DND-41 (cell line): ENCODE measurements at regions not wholly inside any gene's neighbourhood (a gene's known extent, or its start where the extent isn't known, plus 50 kb on each side); places are given as distances from the start of the nearest gene placed in this dataset.

ENCODE experiments used
- ATAC-seq: fragments of 200-7000 bp; cut with Tn5 transposase; 3 replicates; pipeline ENCODE4 v1.9.1; 2021; ENCODE audit warnings: low read depth; ENCODE audit not compliant: insufficient read depth
- DNase-seq: peaks from one replicate; pipeline ENCODE4 v3.0.0-alpha.2; 2020
- H2AFZ ChIP-seq: 2 replicates; pipeline ENCODE4 v1.6.0; 2012; ENCODE audit warnings: low read depth, low read length
- H3K27ac ChIP-seq: 2 replicates; pipeline ENCODE4 v1.5.1; 2012; ENCODE audit warnings: low read length, inconsistent platforms
- H3K27me3 ChIP-seq: fragments of 200-600 bp; sonication (generic); 2 replicates; pipeline ENCODE4 v1.6.0; 2012; ENCODE audit warnings: low read length, mild to moderate bottlenecking, inconsistent platforms; ENCODE audit not compliant: insufficient read depth, poor library complexity
- H3K36me3 ChIP-seq: 2 replicates; pipeline ENCODE4 v1.5.1; 2012; ENCODE audit warnings: low read length, inconsistent platforms; ENCODE audit not compliant: insufficient read depth
- H3K4me1 ChIP-seq: 2 replicates; pipeline ENCODE4 v1.5.1; 2012; ENCODE audit warnings: mild to moderate bottlenecking, low read length; ENCODE audit not compliant: insufficient read depth
- H3K4me2 ChIP-seq: 2 replicates; pipeline ENCODE4 v1.6.0; 2012; ENCODE audit warnings: mild to moderate bottlenecking, moderate library complexity, low read length, inconsistent platforms; ENCODE audit not compliant: insufficient read depth
- H3K4me3 ChIP-seq, 2 experiments: fragments of 200-600 bp in 1 of 2; shearing (Covaris generic) in 1 of 2; 2 replicates each; pipeline ENCODE4 v1.5.1; 2012 to 2016; ENCODE audit warnings: inconsistent platforms in 2 of 2, low read length in 2 of 2, mild to moderate bottlenecking in 2 of 2, low read depth in 1 of 2, moderate library complexity in 1 of 2
- H3K79me2 ChIP-seq: 2 replicates; pipeline ENCODE4 v1.6.0; 2012; ENCODE audit warnings: low read length, inconsistent platforms; ENCODE audit not compliant: insufficient read depth
- H3K9ac ChIP-seq: 2 replicates; pipeline ENCODE4 v1.6.0; 2012; ENCODE audit warnings: low read depth, mild to moderate bottlenecking, inconsistent platforms, low read length, moderate library complexity
- H3K9me3 ChIP-seq: 2 replicates; pipeline ENCODE4 v1.5.1; 2012; ENCODE audit warnings: low read length, moderate library complexity, mild to moderate bottlenecking, inconsistent platforms; ENCODE audit not compliant: insufficient read depth, severe bottlenecking
- H4K20me1 ChIP-seq: 2 replicates; pipeline ENCODE4 v1.6.0; 2012; ENCODE audit warnings: low read length; ENCODE audit not compliant: insufficient read depth
- EZH2 ChIP-seq: IDR thresholded peaks from 3 replicates; pipeline ENCODE4 v1.6.1; 2012; ENCODE audit warnings: borderline replicate concordance, low read depth, mild to moderate bottlenecking, moderate library complexity, low read length, inconsistent platforms; ENCODE audit not compliant: severe bottlenecking
- TF ChIP-seq, protein P1 (sequence below): IDR thresholded peaks from 2 replicates; pipeline ENCODE4 v1.5.1; 2012; ENCODE audit warnings: borderline replicate concordance, low read length, moderate library complexity, mild to moderate bottlenecking; ENCODE audit not compliant: poor library complexity, severe bottlenecking; ENCODE audit errors: extremely low read depth

DNA sequence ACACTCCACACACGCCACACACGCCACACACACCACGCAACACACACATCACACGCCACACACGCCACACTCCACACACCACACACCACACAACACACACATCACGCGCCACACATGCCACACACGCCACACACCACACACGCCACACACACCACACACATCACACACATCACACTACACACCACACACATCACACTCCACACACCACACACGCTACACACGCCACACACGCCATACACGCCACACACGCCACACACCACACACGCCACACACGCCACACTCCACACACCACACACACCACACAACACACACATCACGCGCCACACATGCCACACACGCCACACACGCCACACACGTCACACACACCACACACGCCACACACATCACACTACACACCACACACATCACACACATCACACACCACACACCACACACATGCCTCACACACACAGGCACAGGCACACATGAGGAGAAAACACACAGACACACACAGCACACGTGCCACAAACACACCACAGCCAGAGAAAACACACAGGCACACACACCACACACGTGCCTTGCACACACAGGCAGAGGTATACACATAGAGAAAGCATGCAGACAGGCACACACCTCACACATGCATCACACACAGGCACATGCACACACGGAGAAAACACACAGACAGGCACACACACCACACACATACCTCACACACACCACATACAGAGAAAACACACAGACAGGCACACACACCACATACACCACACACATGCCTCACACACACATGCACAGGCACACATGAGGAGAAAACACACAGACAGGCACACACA, 241.5 kb upstream of the MYT1L start:
- no peak for TF ChIP-seq EZH2
- TF ChIP-seq, protein P1, sequence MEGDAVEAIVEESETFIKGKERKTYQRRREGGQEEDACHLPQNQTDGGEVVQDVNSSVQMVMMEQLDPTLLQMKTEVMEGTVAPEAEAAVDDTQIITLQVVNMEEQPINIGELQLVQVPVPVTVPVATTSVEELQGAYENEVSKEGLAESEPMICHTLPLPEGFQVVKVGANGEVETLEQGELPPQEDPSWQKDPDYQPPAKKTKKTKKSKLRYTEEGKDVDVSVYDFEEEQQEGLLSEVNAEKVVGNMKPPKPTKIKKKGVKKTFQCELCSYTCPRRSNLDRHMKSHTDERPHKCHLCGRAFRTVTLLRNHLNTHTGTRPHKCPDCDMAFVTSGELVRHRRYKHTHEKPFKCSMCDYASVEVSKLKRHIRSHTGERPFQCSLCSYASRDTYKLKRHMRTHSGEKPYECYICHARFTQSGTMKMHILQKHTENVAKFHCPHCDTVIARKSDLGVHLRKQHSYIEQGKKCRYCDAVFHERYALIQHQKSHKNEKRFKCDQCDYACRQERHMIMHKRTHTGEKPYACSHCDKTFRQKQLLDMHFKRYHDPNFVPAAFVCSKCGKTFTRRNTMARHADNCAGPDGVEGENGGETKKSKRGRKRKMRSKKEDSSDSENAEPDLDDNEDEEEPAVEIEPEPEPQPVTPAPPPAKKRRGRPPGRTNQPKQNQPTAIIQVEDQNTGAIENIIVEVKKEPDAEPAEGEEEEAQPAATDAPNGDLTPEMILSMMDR, result no peak
- DNase-seq, result no peak
- Histone ChIP-seq H4K20me1 (no peaks in the 10 kb centered on the region), H3K9ac (no peak overlapping the region), H3K4me3 (no peak overlapping the region), H3K9me3 (peaks cover 16% of the 10 kb centered on the region), H3K79me2 (no peaks in the 10 kb centered on the region), H3K27ac (no peak overlapping the region), H3K36me3 (no peaks in the 10 kb centered on the region), H3K4me2 (no peak overlapping the region), H3K4me1 (no peaks in the 10 kb centered on the region), H3K27me3 (no peaks in the 10 kb centered on the region), H2AFZ (no peak overlapping the region)
- ATAC-seq, result no peak

DNA sequence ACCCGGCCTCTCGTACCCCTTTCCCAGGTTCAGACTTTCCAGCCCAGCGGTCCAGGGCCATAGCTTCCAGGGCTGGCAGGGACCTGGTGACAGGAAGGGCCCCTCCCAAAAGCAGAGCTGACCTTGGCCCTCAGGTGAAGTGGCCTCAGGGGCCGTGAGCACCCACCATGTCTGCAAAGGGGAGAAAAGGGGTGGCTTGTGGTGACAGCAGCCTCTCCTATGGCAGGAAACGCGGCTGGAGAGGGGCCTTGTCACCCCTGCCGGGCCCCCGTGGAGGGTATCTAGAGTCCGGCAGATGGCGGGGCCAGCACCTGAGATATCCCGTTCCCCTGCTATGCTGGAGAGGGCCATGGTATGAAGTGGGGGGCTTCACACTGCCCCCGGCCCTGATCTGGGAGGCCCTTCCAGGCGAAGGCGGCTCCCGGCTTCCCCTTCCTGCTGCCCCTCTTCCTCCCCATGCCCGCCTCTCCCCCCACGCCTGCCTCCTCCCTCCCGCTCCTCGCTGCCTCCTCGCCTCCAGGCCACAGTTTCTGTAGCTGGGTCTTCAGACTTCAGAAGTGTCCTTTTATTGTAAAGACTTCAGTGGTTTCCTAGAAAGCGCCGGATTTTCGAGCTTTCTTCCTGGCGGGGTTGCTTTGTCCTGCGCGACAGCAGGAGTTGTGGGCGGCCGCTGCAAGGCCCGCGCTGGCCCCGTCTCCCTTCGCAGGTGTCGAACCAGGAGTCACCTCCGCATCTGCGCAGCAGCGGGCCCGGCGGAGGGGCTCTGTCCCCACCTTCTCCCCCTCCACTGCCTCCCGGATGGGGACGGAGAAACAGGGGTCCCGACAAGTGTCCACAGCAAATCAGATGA, 240.5 kb upstream of the MYT1L start:
- no peak overlapping the region for H3K9ac ChIP-seq
- H3K4me2 ChIP-seq, result no peak overlapping the region
- DNase-seq (no peak), ATAC-seq (no peak)
- no peaks in the 10 kb centered on the region for H3K4me1 ChIP-seq
- no peaks in the 10 kb centered on the region for H3K27me3 ChIP-seq
- no peaks in the 10 kb centered on the region for H3K79me2 ChIP-seq
- no peaks in the 10 kb centered on the region for H3K36me3 ChIP-seq
- no peak for TF ChIP-seq EZH2
- TF ChIP-seq, protein P1, result no peak
- no peak overlapping the region for H3K4me3 ChIP-seq
- no peaks in the 10 kb centered on the region for H4K20me1 ChIP-seq
- no peak overlapping the region for H3K27ac ChIP-seq
- peaks cover 16% of the 10 kb centered on the region for H3K9me3 ChIP-seq
- no peak overlapping the region for H2AFZ ChIP-seq

DNA sequence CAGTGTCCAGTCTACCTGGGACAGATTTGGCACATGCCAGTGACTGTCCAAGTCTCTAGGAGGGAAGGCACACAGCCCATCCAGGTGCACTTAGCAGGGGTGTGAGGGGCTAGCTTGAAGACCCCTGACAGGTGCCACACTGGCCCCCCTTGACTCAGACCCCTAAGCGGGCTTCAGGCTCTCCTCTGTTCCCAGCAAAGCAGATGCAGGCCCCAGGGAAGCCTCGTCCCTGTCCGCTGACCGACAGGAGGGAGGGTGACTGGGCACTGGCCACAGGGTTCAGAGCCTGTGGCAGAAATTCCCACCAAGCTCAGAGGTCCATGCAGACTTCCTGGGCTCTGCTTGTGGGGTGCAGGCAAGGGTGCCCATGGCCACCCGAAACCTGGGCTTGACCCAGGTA, 239.8 kb upstream of the MYT1L start:
- Histone ChIP-seq H3K4me2 (no peak overlapping the region), H4K20me1 (no peaks in the 10 kb centered on the region), H3K4me1 (no peaks in the 10 kb centered on the region), H3K79me2 (no peaks in the 10 kb centered on the region), H3K27ac (no peak overlapping the region), H3K27me3 (no peaks in the 10 kb centered on the region), H3K9me3 (peaks cover 16% of the 10 kb centered on the region), H3K4me3 (no peak overlapping the region), H3K36me3 (no peaks in the 10 kb centered on the region), H2AFZ (no peak overlapping the region), H3K9ac (no peak overlapping the region)
- DNase-seq (no peak), ATAC-seq (no peak)
- TF ChIP-seq EZH2, result no peak
- TF ChIP-seq, protein P1, result no peak
